ENCODE measurements at regions not wholly inside any gene's neighbourhood (a gene's known extent, or its start where the extent isn't known, plus 50 kb on each side); places are given as distances from the start of the nearest gene placed in this dataset.
"Not testable (repeated sequence)": the region's sequence is repeated elsewhere in the genome, so short reads cannot be mapped to it uniquely, and the experiment has no call there.

GRCh38 chr15:59762558-59762957 lies 73.4 kb upstream of the BNIP2 start:
- Histone ChIP-seq H2BK12ac (ENCODE audit: low read length in 2 of 2) (no peak overlapping the region), H4K91ac (ENCODE audit: low read length) (no peak overlapping the region), H3K14ac (ENCODE audit: low read length in 2 of 2) (no peak overlapping the region), H3K4me2 (ENCODE audit: low read length, poor library complexity, severe bottlenecking) (no peak overlapping the region), H3K4ac (ENCODE audit: low read depth in 1 of 2, low read length in 2 of 2) (no peak overlapping the region), H3K79me1 (replicated peaks; ENCODE audit: low read length, poor library complexity, severe bottlenecking) (no peaks in the 10 kb centered on the region), H4K8ac (ENCODE audit: low read length) (no peak overlapping the region), H3K36me3 (ENCODE audit: control insufficient read depth in 1 of 2, insufficient read depth in 2 of 2, low read depth in 1 of 2, low read length in 2 of 2) (no peaks in the 10 kb centered on the region), H2BK15ac (ENCODE audit: low read depth, poor library complexity, severe bottlenecking) (no peak overlapping the region), H3K4me1 (ENCODE audit: control insufficient read depth, insufficient read depth, low read depth, low read length) (no peaks in the 10 kb centered on the region), H3K4me3 (ENCODE audit: insufficient read depth in 1 of 2, low read depth in 1 of 2, low read length in 2 of 2) (no peak overlapping the region), H2BK120ac (ENCODE audit: low read depth, low read length) (no peak overlapping the region), H2BK5ac (ENCODE audit: low read depth, low read length, poor library complexity, severe bottlenecking) (no peak overlapping the region), H3K9me3 (ENCODE audit: control insufficient read depth, low read length) (no peaks in the 10 kb centered on the region), H3K9ac (ENCODE audit: low read length) (no peak overlapping the region), H3K27ac (ENCODE audit: low read length, poor library complexity, severe bottlenecking) (no peak overlapping the region), H3K23ac (ENCODE audit: low read length in 2 of 2) (no peak overlapping the region), H3K27me3 (ENCODE audit: control insufficient read depth in 1 of 2, insufficient read depth in 1 of 2, low read length in 2 of 2) (peaks cover 0 to 46% of the 10 kb centered on the region in 2 experiments), H2AK5ac (ENCODE audit: low read length, severe bottlenecking) (no peak overlapping the region), H2AFZ (ENCODE audit: low read depth, low read length) (no peak overlapping the region), H3K18ac (ENCODE audit: low read depth in 1 of 2, low read length in 2 of 2) (no peak overlapping the region)
- 80% methylated on average over 3 of the region's 3 CpGs for WGBS
- no peak for DNase-seq

GRCh38 chr15:59760256-59760655 lies 71.1 kb upstream of the BNIP2 start:
- not testable (repeated sequence) for H4K8ac ChIP-seq (ENCODE audit: low read length); H3K4me1 ChIP-seq (ENCODE audit: control insufficient read depth, insufficient read depth, low read depth, low read length); H2BK12ac ChIP-seq (ENCODE audit: low read length in 2 of 2); H3K4ac ChIP-seq (ENCODE audit: low read depth in 1 of 2, low read length in 2 of 2); H3K4me3 ChIP-seq (ENCODE audit: insufficient read depth in 1 of 2, low read depth in 1 of 2, low read length in 2 of 2); H3K23ac ChIP-seq (ENCODE audit: low read length in 2 of 2); H3K9me3 ChIP-seq (ENCODE audit: control insufficient read depth, low read length); H2AK5ac ChIP-seq (ENCODE audit: low read length, severe bottlenecking); H3K27ac ChIP-seq (ENCODE audit: low read length, poor library complexity, severe bottlenecking); H3K36me3 ChIP-seq (ENCODE audit: control insufficient read depth in 1 of 2, insufficient read depth in 2 of 2, low read depth in 1 of 2, low read length in 2 of 2); H3K18ac ChIP-seq (ENCODE audit: low read depth in 1 of 2, low read length in 2 of 2); H3K14ac ChIP-seq (ENCODE audit: low read length in 2 of 2); H3K4me2 ChIP-seq (ENCODE audit: low read length, poor library complexity, severe bottlenecking); H4K91ac ChIP-seq (ENCODE audit: low read length); H2BK15ac ChIP-seq (ENCODE audit: low read depth, poor library complexity, severe bottlenecking); H3K9ac ChIP-seq (ENCODE audit: low read length); H3K79me1 ChIP-seq (replicated peaks; ENCODE audit: low read length, poor library complexity, severe bottlenecking); DNase-seq; H2BK5ac ChIP-seq (ENCODE audit: low read depth, low read length, poor library complexity, severe bottlenecking)
- Histone ChIP-seq H3K27me3 (ENCODE audit: control insufficient read depth in 1 of 2, insufficient read depth in 1 of 2, low read length in 2 of 2) (peaks cover 0 to 38% of the 10 kb centered on the region in 2 experiments), H2AFZ (ENCODE audit: low read depth, low read length) (peak overlapping the region; percentile 4), H2BK120ac (ENCODE audit: low read depth, low read length) (peak overlapping the region; percentile 34)
- WGBS, result 73% methylated on average over 2 of the region's 2 CpGs

GRCh38 chr15:59751552-59752413 lies 62.7 kb upstream of the BNIP2 start:
- Histone ChIP-seq H2AFZ (ENCODE audit: low read depth, low read length) (no peak overlapping the region), H3K14ac (ENCODE audit: low read length in 2 of 2) (no peak overlapping the region), H3K4me1 (ENCODE audit: control insufficient read depth, insufficient read depth, low read depth, low read length) (no peaks in the 10 kb centered on the region), H2BK5ac (ENCODE audit: low read depth, low read length, poor library complexity, severe bottlenecking) (no peak overlapping the region), H3K27ac (ENCODE audit: low read length, poor library complexity, severe bottlenecking) (no peak overlapping the region), H3K79me1 (replicated peaks; ENCODE audit: low read length, poor library complexity, severe bottlenecking) (no peaks in the 10 kb centered on the region), H2BK12ac (ENCODE audit: low read length in 2 of 2) (no peak overlapping the region), H2BK15ac (ENCODE audit: low read depth, poor library complexity, severe bottlenecking) (no peak overlapping the region), H3K9me3 (ENCODE audit: control insufficient read depth, low read length) (no peaks in the 10 kb centered on the region), H3K9ac (ENCODE audit: low read length) (no peak overlapping the region), H3K4ac (ENCODE audit: low read depth in 1 of 2, low read length in 2 of 2) (no peak overlapping the region), H3K4me3 (ENCODE audit: insufficient read depth in 1 of 2, low read depth in 1 of 2, low read length in 2 of 2) (no peak overlapping the region), H3K23ac (ENCODE audit: low read length in 2 of 2) (no peak overlapping the region), H2AK5ac (ENCODE audit: low read length, severe bottlenecking) (no peak overlapping the region), H4K91ac (ENCODE audit: low read length) (no peak overlapping the region), H4K8ac (ENCODE audit: low read length) (no peak overlapping the region), H3K36me3 (ENCODE audit: control insufficient read depth in 1 of 2, insufficient read depth in 2 of 2, low read depth in 1 of 2, low read length in 2 of 2) (no peaks in the 10 kb centered on the region), H2BK120ac (ENCODE audit: low read depth, low read length) (no peak overlapping the region), H3K27me3 (ENCODE audit: control insufficient read depth in 1 of 2, insufficient read depth in 1 of 2, low read length in 2 of 2) (peaks cover 6 to 60% of the 10 kb centered on the region in 2 experiments), H3K4me2 (ENCODE audit: low read length, poor library complexity, severe bottlenecking) (no peak overlapping the region), H3K18ac (ENCODE audit: low read depth in 1 of 2, low read length in 2 of 2) (no peak overlapping the region)
- 24% methylated on average over 5 of the region's 7 CpGs for WGBS
- DNase-seq, result no peak

- no peaks in the 10 kb centered on the region for H3K79me1 ChIP-seq (replicated peaks; ENCODE audit: low read length, poor library complexity, severe bottlenecking)
- no peak overlapping the region for H3K14ac ChIP-seq (ENCODE audit: low read length in 2 of 2)
- H3K4ac ChIP-seq (ENCODE audit: low read depth in 1 of 2, low read length in 2 of 2), result no peak overlapping the region
- DNase-seq, result no peak
- no peak overlapping the region for H2AFZ ChIP-seq (ENCODE audit: low read depth, low read length)
- no peak overlapping the region for H3K4me2 ChIP-seq (ENCODE audit: low read length, poor library complexity, severe bottlenecking)
- 79% methylated on average over 7 of the region's 8 CpGs for WGBS
- no peak overlapping the region for H2BK120ac ChIP-seq (ENCODE audit: low read depth, low read length)
- peaks cover 10% of the 10 kb centered on the region for H3K9me3 ChIP-seq (ENCODE audit: control insufficient read depth, low read length)
- H3K27ac ChIP-seq (ENCODE audit: low read length, poor library complexity, severe bottlenecking), result no peak overlapping the region
- H3K4me1 ChIP-seq (ENCODE audit: control insufficient read depth, insufficient read depth, low read depth, low read length), result no peaks in the 10 kb centered on the region
- no peaks in the 10 kb centered on the region for H3K36me3 ChIP-seq (ENCODE audit: control insufficient read depth in 1 of 2, insufficient read depth in 2 of 2, low read depth in 1 of 2, low read length in 2 of 2)
- no peak overlapping the region for H3K4me3 ChIP-seq (ENCODE audit: insufficient read depth in 1 of 2, low read depth in 1 of 2, low read length in 2 of 2)
- no peak overlapping the region for H2AK5ac ChIP-seq (ENCODE audit: low read length, severe bottlenecking)
- no peak overlapping the region for H4K91ac ChIP-seq (ENCODE audit: low read length)
- peaks cover 18 to 81% of the 10 kb centered on the region in 2 experiments for H3K27me3 ChIP-seq (ENCODE audit: control insufficient read depth in 1 of 2, insufficient read depth in 1 of 2, low read length in 2 of 2)
- H3K23ac ChIP-seq (ENCODE audit: low read length in 2 of 2), result no peak overlapping the region
- no peak overlapping the region for H3K18ac ChIP-seq (ENCODE audit: low read depth in 1 of 2, low read length in 2 of 2)
- no peak overlapping the region for H2BK5ac ChIP-seq (ENCODE audit: low read depth, low read length, poor library complexity, severe bottlenecking)
- H3K9ac ChIP-seq (ENCODE audit: low read length), result no peak overlapping the region
- H2BK12ac ChIP-seq (ENCODE audit: low read length in 2 of 2), result no peak overlapping the region
- H2BK15ac ChIP-seq (ENCODE audit: low read depth, poor library complexity, severe bottlenecking), result no peak overlapping the region
- H4K8ac ChIP-seq (ENCODE audit: low read length), result no peak overlapping the region
Observed at GRCh38 chr15:59746777-59747176, 57.7 kb upstream of the BNIP2 start.
